ELF-1 (cell line): ENCODE measurements at regions not wholly inside any gene's neighbourhood (a gene's known extent, or its start where the extent isn't known, plus 50 kb on each side); places are given as distances from the start of the nearest gene placed in this dataset.

ENCODE experiments used
- DNase-seq: peaks from one replicate; pipeline ENCODE4 v3.0.0-alpha.2; 2016; ENCODE audit warnings: low read depth, low spot score

GRCh38 chr1:60222360-60223115 is 149.0 kb upstream of the C1orf87 start:
- DNase-seq = no peak

- DNase-seq = no peak
Measured at GRCh38 chr1:60213253-60213652, 139.7 kb upstream of the C1orf87 start.

- DNase-seq = no peak
Measured at GRCh38 chr1:60196026-60196425, 122.5 kb upstream of the C1orf87 start.

GRCh38 chr1:60185684-60186083 is 112.1 kb upstream of the C1orf87 start:
- no peak for DNase-seq

- DNase-seq = no peak
Measured at GRCh38 chr1:60184521-60184920, 111.0 kb upstream of the C1orf87 start.

GRCh38 chr1:60173729-60174505 is 100.3 kb upstream of the C1orf87 start:
- DNase-seq = no peak

- no peak for DNase-seq
Measured at GRCh38 chr1:60173006-60173405, 99.4 kb upstream of the C1orf87 start.

- no peak for DNase-seq
Measured at GRCh38 chr1:60171801-60172200, 98.2 kb upstream of the C1orf87 start.

GRCh38 chr1:60170709-60171108 is 97.1 kb upstream of the C1orf87 start:
- no peak for DNase-seq

- no peak for DNase-seq
Measured at GRCh38 chr1:60169206-60169605, 95.6 kb upstream of the C1orf87 start.

GRCh38 chr1:60162936-60163335 is 89.4 kb upstream of the C1orf87 start:
- no peak for DNase-seq

- no peak for DNase-seq
Measured at GRCh38 chr1:60160141-60160540, 86.6 kb upstream of the C1orf87 start.

- no peak for DNase-seq
Measured at GRCh38 chr1:60156371-60156770, 82.8 kb upstream of the C1orf87 start.

GRCh38 chr1:60153961-60154360 is 80.4 kb upstream of the C1orf87 start:
- no peak for DNase-seq

- no peak for DNase-seq
Measured at GRCh38 chr1:60152891-60153290, 79.3 kb upstream of the C1orf87 start.

- DNase-seq = no peak
Measured at GRCh38 chr1:60151311-60151710, 77.7 kb upstream of the C1orf87 start.

- DNase-seq = no peak
Measured at GRCh38 chr1:60149251-60149650, 75.7 kb upstream of the C1orf87 start.

GRCh38 chr1:60146884-60147283 is 73.3 kb upstream of the C1orf87 start:
- no peak for DNase-seq

GRCh38 chr1:60145771-60146170 is 72.2 kb upstream of the C1orf87 start:
- no peak for DNase-seq

GRCh38 chr1:60141743-60142142 is 68.2 kb upstream of the C1orf87 start:
- DNase-seq = no peak

- no peak for DNase-seq
Measured at GRCh38 chr1:60141276-60141675, 67.7 kb upstream of the C1orf87 start.

- DNase-seq = no peak
Measured at GRCh38 chr1:60137406-60137805, 63.8 kb upstream of the C1orf87 start.

- no peak for DNase-seq
Measured at GRCh38 chr1:60136395-60136794, 62.8 kb upstream of the C1orf87 start.
